SK-N-SH treated with all-trans-retinoic acid at 6 μM for 48 hours (cell line): ENCODE measurements at regions not wholly inside any gene's neighbourhood (a gene's known extent, or its start where the extent isn't known, plus 50 kb on each side); places are given as distances from the start of the nearest gene placed in this dataset.

Experiments used
- ATAC-seq: fragments of 200-7000 bp; cut with Tn5 transposase; 3 replicates; pipeline ENCODE4 v1.9.1; 2020; ENCODE audit warnings: mild to moderate bottlenecking, moderate library complexity
- BACH2 ChIP-seq: fragments of 250-450 bp; sonication (Bioruptor Pico); IDR thresholded peaks from 2 replicates; pipeline ENCODE4 v1.9.0; 2021; ENCODE audit warnings: mild to moderate bottlenecking, borderline replicate concordance
- CREB5 ChIP-seq: fragments of 250-450 bp; sonication (Bioruptor Pico); IDR thresholded peaks from 2 replicates; pipeline ENCODE4 v1.5.1; 2020; ENCODE audit warnings: low read depth, mild to moderate bottlenecking, moderate library complexity
- CSDC2 ChIP-seq: fragments of 250-450 bp; sonication (Bioruptor Pico); IDR thresholded peaks from 2 replicates; pipeline ENCODE4 v1.5.0; 2020; ENCODE audit warnings: mild to moderate bottlenecking, moderate library complexity
- ESRRG ChIP-seq: fragments of 250-450 bp; sonication (Bioruptor Pico); IDR thresholded peaks from 2 replicates; pipeline ENCODE4 v1.6.1; 2021; ENCODE audit warnings: mild to moderate bottlenecking
- GLIS3 ChIP-seq: fragments of 250-450 bp; sonication (Bioruptor Pico); IDR thresholded peaks from 2 replicates; pipeline ENCODE4 v1.5.0; 2020; ENCODE audit warnings: mild to moderate bottlenecking, moderate library complexity
- ISL1 ChIP-seq: fragments of 250-450 bp; sonication (Bioruptor Pico); IDR thresholded peaks from 2 replicates; pipeline ENCODE4 v2.1.2; 2022; ENCODE audit warnings: mild to moderate bottlenecking, moderate library complexity
- OSR1 ChIP-seq: fragments of 250-450 bp; sonication (Bioruptor Pico); IDR thresholded peaks from 2 replicates; pipeline ENCODE4 v1.8.0; 2022; ENCODE audit warnings: moderate library complexity, mild to moderate bottlenecking, inconsistent platforms
- PATZ1 ChIP-seq: fragments of 250-450 bp; sonication (Bioruptor Pico); IDR thresholded peaks from 2 replicates; pipeline ENCODE4 v1.8.0; 2020; ENCODE audit warnings: mild to moderate bottlenecking, moderate library complexity, borderline replicate concordance
- POU6F1 ChIP-seq: fragments of 250-450 bp; sonication (Bioruptor Pico); IDR thresholded peaks from 2 replicates; pipeline ENCODE4 v1.8.0; 2021; ENCODE audit warnings: low read depth, mild to moderate bottlenecking, moderate library complexity, borderline replicate concordance
- PPARA ChIP-seq: fragments of 250-450 bp; sonication (Bioruptor Pico); IDR thresholded peaks from 2 replicates; pipeline ENCODE4 v1.5.0; 2020; ENCODE audit warnings: mild to moderate bottlenecking, borderline replicate concordance
- TCF4 ChIP-seq: fragments of 250-450 bp; sonication (Bioruptor Pico); IDR thresholded peaks from 2 replicates; pipeline ENCODE4 v1.8.0; 2021; ENCODE audit warnings: mild to moderate bottlenecking, moderate library complexity, borderline replicate concordance
- TOX ChIP-seq: fragments of 250-450 bp; sonication (Bioruptor Pico); IDR thresholded peaks from 2 replicates; pipeline ENCODE4 v1.8.0; 2021; ENCODE audit warnings: mild to moderate bottlenecking, moderate library complexity, borderline replicate concordance
- ZC3H10 ChIP-seq: fragments of 250-450 bp; sonication (Bioruptor Pico); IDR thresholded peaks from 2 replicates; pipeline ENCODE4 v1.5.1; 2021; ENCODE audit warnings: mild to moderate bottlenecking, moderate library complexity
- ZFP3 ChIP-seq: fragments of 250-450 bp; sonication (Bioruptor Pico); IDR thresholded peaks from 2 replicates; pipeline ENCODE4 v1.5.0; 2020; ENCODE audit warnings: mild to moderate bottlenecking, moderate library complexity
- ZFP30 ChIP-seq: fragments of 450-650 bp; formaldehyde crosslinking; IDR thresholded peaks from 2 replicates; pipeline ENCODE4 v1.5.0; 2022; ENCODE audit warnings: mild to moderate bottlenecking, moderate library complexity
- ZNF565 ChIP-seq: fragments of 450-650 bp; formaldehyde crosslinking; conservative IDR thresholded peaks from 2 replicates; pipeline ENCODE4 v1.5.0; 2020; ENCODE audit warnings: low read depth, mild to moderate bottlenecking, moderate library complexity
- ZNF70 ChIP-seq: fragments of 450-650 bp; formaldehyde crosslinking; IDR thresholded peaks from 2 replicates; pipeline ENCODE4 v1.5.0; 2020; ENCODE audit warnings: mild to moderate bottlenecking, moderate library complexity
- ZNF8 ChIP-seq: fragments of 450-650 bp; formaldehyde crosslinking; IDR thresholded peaks from 2 replicates; pipeline ENCODE4 v1.5.0; 2020; ENCODE audit warnings: mild to moderate bottlenecking, moderate library complexity

- no peak for TF ChIP-seq ESRRG (CRISPR knock-in tag)
- no peak for TF ChIP-seq OSR1
- no peak for TF ChIP-seq ZFP3 (CRISPR knock-in tag)
- TF ChIP-seq BACH2 (CRISPR knock-in tag), result no peak
- no peak for TF ChIP-seq PPARA (CRISPR knock-in tag)
- TF ChIP-seq GLIS3 (CRISPR knock-in tag), result no peak
Observed at GRCh38 chr7:9960460-9960859, 1013.2 kb upstream of the PHF14 start.

GRCh38 chr7:9961161-9961922 lies 1012.3 kb upstream of the PHF14 start:
- TF ChIP-seq ISL1 (CRISPR knock-in tag) (no peak), BACH2 (CRISPR knock-in tag) (no peak), ZNF565 (CRISPR knock-in tag) (no peak), GLIS3 (CRISPR knock-in tag) (no peak)
- ATAC-seq, result no peak

More at GRCh38 chr7:9960460-9960859, 1013.2 kb upstream of the PHF14 start:
- ATAC-seq, result no peak

- TF ChIP-seq ZNF8 (no peak), TCF4 (CRISPR knock-in tag) (no peak), GLIS3 (CRISPR knock-in tag) (no peak), PATZ1 (CRISPR knock-in tag) (no peak), ISL1 (CRISPR knock-in tag) (no peak), ZNF70 (CRISPR knock-in tag) (no peak), ZFP3 (CRISPR knock-in tag) (no peak), ZFP30 (CRISPR knock-in tag) (no peak), POU6F1 (CRISPR knock-in tag) (no peak), ESRRG (CRISPR knock-in tag) (no peak), CSDC2 (no peak), OSR1 (no peak), ZNF565 (CRISPR knock-in tag) (no peak), PPARA (CRISPR knock-in tag) (no peak), CREB5 (CRISPR knock-in tag) (no peak), TOX (CRISPR knock-in tag) (no peak), ZC3H10 (no peak)
- ATAC-seq, result no peak
Observed at GRCh38 chr7:9962742-9963141, 1010.9 kb upstream of the PHF14 start.

GRCh38 chr7:9978106-9979064 lies 995.3 kb upstream of the PHF14 start:
- no peak for ATAC-seq
- TF ChIP-seq TCF4 (CRISPR knock-in tag) (peak; percentile 54; the same call in 1 of the 2 replicates), CREB5 (CRISPR knock-in tag) (no peak)
